ENCODE measurements at regions not wholly inside any gene's neighbourhood (a gene's known extent, or its start where the extent isn't known, plus 50 kb on each side); places are given as distances from the start of the nearest gene placed in this dataset.
"Not testable (repeated sequence)": the region's sequence is repeated elsewhere in the genome, so short reads cannot be mapped to it uniquely, and the experiment has no call there.

GRCh38 chr3:75193797-75194196, 470.3 kb upstream of the FRG2C start:
- no peaks in the 10 kb centered on the region for H3K4me1 Mint-ChIP-seq
- no peak overlapping the region for H3K4me3 Mint-ChIP-seq
- no peaks in the 10 kb centered on the region for H3K36me3 Mint-ChIP-seq (ENCODE audit: low read depth)
- no peaks in the 10 kb centered on the region for H3K9me3 Mint-ChIP-seq
- H3K27ac Mint-ChIP-seq: no peak overlapping the region
- TF ChIP-seq CTCF (IDR thresholded peaks at IDR 0.05; ENCODE audit: unreplicated experiment in 3 of 3): no peak
- H3K27me3 Mint-ChIP-seq (ENCODE audit: low read depth): peaks cover 5% of the 10 kb centered on the region

GRCh38 chr3:75214332-75214731, 449.8 kb upstream of the FRG2C start:
- not testable (repeated sequence) for H3K4me3 Mint-ChIP-seq; H3K27ac Mint-ChIP-seq; H3K9me3 Mint-ChIP-seq; H3K27me3 Mint-ChIP-seq (ENCODE audit: low read depth); H3K4me1 Mint-ChIP-seq; H3K36me3 Mint-ChIP-seq (ENCODE audit: low read depth)

GRCh38 chr3:75218577-75218976, 445.6 kb upstream of the FRG2C start:
- no peak overlapping the region for H3K27ac Mint-ChIP-seq
- peaks cover 7% of the 10 kb centered on the region for H3K9me3 Mint-ChIP-seq
- no peaks in the 10 kb centered on the region for H3K36me3 Mint-ChIP-seq (ENCODE audit: low read depth)
- peaks cover 9% of the 10 kb centered on the region for H3K27me3 Mint-ChIP-seq (ENCODE audit: low read depth)
- no peaks in the 10 kb centered on the region for H3K4me1 Mint-ChIP-seq
- H3K4me3 Mint-ChIP-seq: no peak overlapping the region
- no peak for TF ChIP-seq CTCF (IDR thresholded peaks at IDR 0.05; ENCODE audit: unreplicated experiment in 3 of 3)

GRCh38 chr3:75220932-75221331, 443.2 kb upstream of the FRG2C start:
- Mint-ChIP-seq H3K27ac (no peak overlapping the region), H3K4me1 (no peaks in the 10 kb centered on the region), H3K9me3 (no peaks in the 10 kb centered on the region), H3K36me3 (ENCODE audit: low read depth) (no peaks in the 10 kb centered on the region), H3K4me3 (no peak overlapping the region), H3K27me3 (ENCODE audit: low read depth) (peaks cover 9% of the 10 kb centered on the region)
- TF ChIP-seq CTCF (IDR thresholded peaks at IDR 0.05; ENCODE audit: unreplicated experiment in 3 of 3): no peak

- Mint-ChIP-seq H3K4me3 (no peak overlapping the region), H3K27me3 (ENCODE audit: low read depth) (peaks cover 9% of the 10 kb centered on the region), H3K9me3 (no peaks in the 10 kb centered on the region), H3K4me1 (no peaks in the 10 kb centered on the region), H3K27ac (no peak overlapping the region), H3K36me3 (ENCODE audit: low read depth) (no peaks in the 10 kb centered on the region)
- no peak for TF ChIP-seq CTCF (IDR thresholded peaks at IDR 0.05; ENCODE audit: unreplicated experiment in 3 of 3)
These were observed 439.7 kb upstream of the FRG2C start for GRCh38 chr3:75224412-75224811.

GRCh38 chr3:75232216-75232615, 431.9 kb upstream of the FRG2C start:
- TF ChIP-seq CTCF (IDR thresholded peaks at IDR 0.05; ENCODE audit: unreplicated experiment in 3 of 3): no peak
- Mint-ChIP-seq H3K4me1 (no peaks in the 10 kb centered on the region), H3K4me3 (no peak overlapping the region), H3K36me3 (ENCODE audit: low read depth) (no peaks in the 10 kb centered on the region), H3K27me3 (ENCODE audit: low read depth) (no peaks in the 10 kb centered on the region), H3K27ac (no peak overlapping the region), H3K9me3 (no peaks in the 10 kb centered on the region)

- Mint-ChIP-seq H3K27me3 (ENCODE audit: low read depth) (no peaks in the 10 kb centered on the region), H3K4me1 (no peaks in the 10 kb centered on the region), H3K27ac (no peak overlapping the region), H3K36me3 (ENCODE audit: low read depth) (no peaks in the 10 kb centered on the region), H3K9me3 (no peaks in the 10 kb centered on the region), H3K4me3 (no peak overlapping the region)
- TF ChIP-seq CTCF (IDR thresholded peaks at IDR 0.05; ENCODE audit: unreplicated experiment in 3 of 3): no peak
These were observed 428.5 kb upstream of the FRG2C start for GRCh38 chr3:75235631-75236030.
